Stomach (tissue), 8 donors: ENCODE measurements at regions not wholly inside any gene's neighbourhood (a gene's known extent, or its start where the extent isn't known, plus 50 kb on each side); places are given as distances from the start of the nearest gene placed in this dataset.
A peak's percentile ranks its signal among the peaks of the same experiment; 100 is the strongest.

Experiments
- DNase-seq, 2 donors: peaks; one replicate each; pipeline versions ENCODE4 v3.0.0 to v3.0.0-alpha.2; 2013 to 2019
- H3K27ac ChIP-seq, 5 donors: fragments of 200-600 bp in 4 of 5; sonication (generic) in 4 of 5; one replicate each; pipeline ENCODE4 v1.5.1; 2013 to 2019; ENCODE audit warnings: mild to moderate bottlenecking in 1 of 5, moderate library complexity in 1 of 5
- H3K27me3 ChIP-seq, 3 donors: fragments of 200-600 bp; sonication (generic); one replicate each; pipeline ENCODE4 v1.5.1; 2017 to 2019; ENCODE audit warnings: mixed run types in 1 of 3
- H3K36me3 ChIP-seq, 4 donors: fragments of 200-600 bp; sonication (generic); 1 replicate in 3 of 4; 2 replicates in 1 of 4; pipeline ENCODE4 v1.5.1; 2016 to 2019
- H3K4me1 ChIP-seq, 4 donors: fragments of 200-600 bp; sonication (generic); one replicate each; pipeline ENCODE4 v1.5.1; 2016 to 2019
- H3K4me3 ChIP-seq, 4 donors: fragments of 200-600 bp; sonication (generic) in 3 of 4; one replicate each; pipeline ENCODE4 v1.5.1; 2016 to 2019; ENCODE audit warnings: mild to moderate bottlenecking in 1 of 4
- H3K9me3 ChIP-seq, 4 donors: fragments of 200-600 bp; sonication (generic); one replicate each; pipeline ENCODE4 v1.5.1; 2016 to 2019
- CTCF ChIP-seq, 7 experiments: fragments of 450-650 bp in 4 of 7; fragments of 200-600 bp in 3 of 7; sonication (generic) in 3 of 7; IDR thresholded peaks; one replicate each; pipeline ENCODE4 v1.5.1; 2016 to 2019; ENCODE audit warnings: antibody characterized with exemption in 7 of 7, control low read depth in 2 of 7, mild to moderate bottlenecking in 1 of 7
- EP300 ChIP-seq: sonication (generic); formaldehyde crosslinking; IDR thresholded peaks from one replicate; pipeline ENCODE4 v1.6.1; 2017; ENCODE audit warnings: antibody characterized with exemption
- POLR2A ChIP-seq, 4 donors: fragments of 450-650 bp; IDR thresholded peaks; one replicate each; pipeline ENCODE4 v1.6.1; 2016; ENCODE audit warnings: antibody characterized with exemption in 4 of 4, control low read depth in 2 of 4, mild to moderate bottlenecking in 1 of 4, moderate library complexity in 1 of 4
- POLR2AphosphoS5 ChIP-seq, 3 donors: sonication (generic); formaldehyde crosslinking; IDR thresholded peaks; one replicate each; pipeline ENCODE4 v1.6.1; 2016; ENCODE audit warnings: antibody characterized with exemption in 3 of 3
- WGBS, 5 donors: extraction: QIAGEN DNeasy Blood & Tissue Kit in 3 of 5; methylation state at CpG; one replicate each; pipeline versions ENCODE4 v1.1.5 to v1.1.7; 2013 to 2018; 5-methylcytosine and 5-hydroxymethylcytosine counted together
- intact Hi-C: fragments of 100-400 bp; cut with DNase I; formaldehyde crosslinking; loops from one replicate; pipeline ENCODE4 v1.15.1; 2023; ENCODE audit warnings: low total_unique reads
- donor health status: healthy with polysubstance abuse.
- donor health status: Bipolar disorder and iron deficiency.
- donor health status: healthy.

GRCh38 chr3:59256230-59256629 lies 206.4 kb upstream of the CFAP20DC start:
- no peaks in the 10 kb centered on the region for H3K4me1 ChIP-seq
- H3K4me3 ChIP-seq: no peak overlapping the region
- H3K27me3 ChIP-seq: no peaks in the 10 kb centered on the region
- no peak overlapping the region for H3K27ac ChIP-seq
- no peaks in the 10 kb centered on the region for H3K9me3 ChIP-seq
- intact Hi-C loops: no loop called here
- 77 to 96% (median 89%) methylated on average over 1 of the region's 1 CpG for WGBS, 5 donors
- TF ChIP-seq POLR2AphosphoS5 (IDR thresholded peaks at IDR 0.05) (no peak), CTCF (IDR thresholded peaks at IDR 0.05) (no peak), POLR2A (IDR thresholded peaks at IDR 0.05) (no peak), EP300 (no peak)
- no peaks in the 10 kb centered on the region for H3K36me3 ChIP-seq
- DNase-seq: no peak

GRCh38 chr3:59254976-59255375 lies 205.2 kb upstream of the CFAP20DC start:
- Histone ChIP-seq H3K9me3 (no peaks in the 10 kb centered on the region), H3K27ac (no peak overlapping the region), H3K4me3 (no peak overlapping the region), H3K36me3 (no peaks in the 10 kb centered on the region), H3K4me1 (no peaks in the 10 kb centered on the region), H3K27me3 (no peaks in the 10 kb centered on the region)
- WGBS, 5 donors: 74 to 80% (median 75%) methylated on average over 3 of the region's 3 CpGs
- DNase-seq: peak in 1 of 2 donors; percentile 21
- intact Hi-C loops: no loop called here
- no peak for TF ChIP-seq CTCF (IDR thresholded peaks at IDR 0.05)

GRCh38 chr3:59254433-59254832 lies 204.6 kb upstream of the CFAP20DC start:
- no peaks in the 10 kb centered on the region for H3K4me1 ChIP-seq
- H3K4me3 ChIP-seq: no peak overlapping the region
- no peaks in the 10 kb centered on the region for H3K36me3 ChIP-seq
- no peak overlapping the region for H3K27ac ChIP-seq
- no peaks in the 10 kb centered on the region for H3K9me3 ChIP-seq
- WGBS, 5 donors: 74 to 82% (median 77%) methylated on average over 6 to 7 of the region's 7 CpGs
- intact Hi-C loops: no loop called here
- TF ChIP-seq CTCF (IDR thresholded peaks at IDR 0.05) (no peak), POLR2A (IDR thresholded peaks at IDR 0.05) (no peak), EP300 (no peak), POLR2AphosphoS5 (IDR thresholded peaks at IDR 0.05) (no peak)
- H3K27me3 ChIP-seq: no peaks in the 10 kb centered on the region
- DNase-seq: peak in 1 of 2 donors; percentile 20

GRCh38 chr3:59253523-59253922 lies 203.7 kb upstream of the CFAP20DC start:
- no peaks in the 10 kb centered on the region for H3K36me3 ChIP-seq
- H3K27me3 ChIP-seq: no peaks in the 10 kb centered on the region
- intact Hi-C loops: no loop called here
- no peak for DNase-seq
- no peaks in the 10 kb centered on the region for H3K4me1 ChIP-seq
- H3K9me3 ChIP-seq: no peaks in the 10 kb centered on the region
- H3K4me3 ChIP-seq: no peak overlapping the region
- TF ChIP-seq CTCF (IDR thresholded peaks at IDR 0.05): no peak
- TF ChIP-seq POLR2A (IDR thresholded peaks at IDR 0.05): no peak
- no peak for TF ChIP-seq EP300
- TF ChIP-seq POLR2AphosphoS5 (IDR thresholded peaks at IDR 0.05): no peak
- no peak overlapping the region for H3K27ac ChIP-seq
- 85 to 94% (median 89%) methylated on average over 2 of the region's 2 CpGs for WGBS, 5 donors
